HG03135 (cell line): ENCODE measurements at regions not wholly inside any gene's neighbourhood (a gene's known extent, or its start where the extent isn't known, plus 50 kb on each side); places are given as distances from the start of the nearest gene placed in this dataset.
"Not testable (repeated sequence)": the region's sequence is repeated elsewhere in the genome, so short reads cannot be mapped to it uniquely, and the experiment has no call there.

Experiments
- ATAC-seq: cut with Tn5 transposase; IDR thresholded peaks from one replicate; pipeline ENCODE4 v1.9.1; 2021; ENCODE audit warnings: mild to moderate bottlenecking, moderate library complexity; ENCODE audit not compliant: unreplicated experiment

DNA sequence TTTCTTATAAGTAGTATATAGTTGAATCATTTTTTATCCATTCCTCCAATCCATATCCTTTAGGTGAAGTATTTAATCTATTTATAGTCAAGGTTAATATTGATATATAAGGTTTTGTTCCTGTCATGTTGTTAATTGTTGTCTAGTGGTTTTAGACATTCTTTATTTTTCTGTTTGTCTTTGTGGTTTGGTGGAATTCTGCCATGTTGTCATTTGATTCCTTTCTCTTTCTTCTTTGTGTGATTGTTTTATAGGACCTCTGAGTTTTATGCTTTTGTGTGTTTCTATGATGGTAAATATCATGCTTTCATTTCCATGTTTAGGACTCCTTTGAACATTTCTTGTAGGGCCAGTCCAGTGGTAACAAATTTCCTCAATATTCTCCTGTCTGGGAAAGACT lies 450.3 kb upstream of the BTBD3 start:
- no peak for ATAC-seq

GRCh38 chr20:11468880-11469279 lies 448.8 kb upstream of the BTBD3 start:
- ATAC-seq: no peak

GRCh38 chr20:11469795-11470435 lies 447.8 kb upstream of the BTBD3 start:
- ATAC-seq: no peak

DNA sequence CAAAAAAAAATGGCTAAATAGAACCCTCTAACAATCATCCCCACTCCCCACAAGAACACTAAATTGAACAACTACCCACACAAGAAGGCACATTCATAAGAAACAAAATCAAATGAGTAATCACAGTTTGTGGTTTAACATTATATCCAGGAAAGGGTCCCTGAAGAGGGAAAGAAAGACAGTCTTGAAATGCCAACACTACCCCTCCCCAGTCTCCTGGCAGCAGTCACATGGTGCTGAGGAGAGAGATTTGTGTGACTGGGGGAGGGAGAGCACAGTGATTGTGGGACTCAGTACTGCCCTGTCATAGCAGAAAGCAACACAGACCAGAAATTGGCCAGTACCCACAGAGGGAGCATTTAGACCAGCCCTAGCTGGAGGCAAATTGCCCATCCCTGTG lies 443.7 kb upstream of the BTBD3 start:
- no peak for ATAC-seq

DNA sequence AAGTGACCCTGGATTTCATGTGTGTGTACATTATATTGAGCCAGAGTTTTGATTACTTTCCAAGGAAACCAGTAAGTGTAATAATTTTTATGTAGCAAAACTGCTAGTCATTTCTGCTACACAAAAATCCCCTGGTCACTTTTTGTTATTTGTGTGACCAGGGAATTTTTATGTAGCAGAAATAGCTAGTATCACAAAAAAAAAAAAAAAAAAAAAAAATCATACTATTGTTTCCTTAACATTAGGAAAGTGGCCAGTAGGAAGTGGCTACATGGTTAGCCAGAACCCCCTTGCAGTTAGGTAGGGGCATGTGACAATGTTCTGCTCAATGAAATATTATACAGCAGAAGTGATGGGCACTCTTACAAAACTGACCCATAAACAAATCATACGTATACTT lies 434.0 kb upstream of the BTBD3 start:
- no peak for ATAC-seq

- no peak for ATAC-seq
These were observed 433.2 kb upstream of the BTBD3 start for GRCh38 chr20:11484479-11484878.

DNA sequence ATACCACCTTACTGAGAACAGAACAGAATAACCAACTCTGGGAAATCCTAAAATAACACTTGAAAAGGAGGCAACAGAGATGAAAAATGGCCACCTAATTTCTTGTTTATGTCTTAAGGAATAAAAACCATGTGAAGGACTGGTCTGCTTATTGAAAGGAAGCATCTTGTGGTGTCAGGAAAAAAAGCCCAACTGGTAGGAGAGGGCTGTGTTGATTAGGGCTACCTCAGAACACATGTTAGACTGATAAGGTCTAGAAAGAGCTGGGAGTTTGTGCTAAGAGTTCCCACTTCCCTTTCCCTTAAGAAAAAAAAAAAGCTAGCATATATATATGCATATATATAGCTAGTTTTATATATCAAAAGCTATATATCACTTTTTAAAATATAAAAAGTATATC lies 425.3 kb upstream of the BTBD3 start:
- ATAC-seq: no peak

GRCh38 chr20:11492846-11493245 lies 424.8 kb upstream of the BTBD3 start:
- no peak for ATAC-seq

DNA sequence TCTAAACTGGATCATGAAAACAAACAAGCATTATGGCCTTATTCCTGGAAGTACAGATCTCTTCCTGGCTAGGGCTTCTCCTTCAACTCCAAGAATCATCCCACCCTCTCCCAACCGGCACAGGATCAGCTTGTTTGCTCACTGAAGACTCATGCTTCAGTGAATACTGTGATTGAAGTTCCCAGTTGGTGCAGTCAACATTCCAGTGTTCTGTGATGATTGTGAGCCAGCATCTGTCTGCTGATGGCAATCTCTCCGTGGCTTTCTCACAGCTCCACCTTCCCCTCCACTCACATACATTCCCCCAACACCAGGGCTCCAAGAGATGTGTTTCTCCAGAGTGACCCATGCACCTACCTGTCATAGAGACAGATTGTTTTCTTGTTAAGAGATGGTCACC lies 421.3 kb upstream of the BTBD3 start:
- no peak for ATAC-seq

GRCh38 chr20:11497545-11497944 lies 420.1 kb upstream of the BTBD3 start:
- ATAC-seq: no peak

DNA sequence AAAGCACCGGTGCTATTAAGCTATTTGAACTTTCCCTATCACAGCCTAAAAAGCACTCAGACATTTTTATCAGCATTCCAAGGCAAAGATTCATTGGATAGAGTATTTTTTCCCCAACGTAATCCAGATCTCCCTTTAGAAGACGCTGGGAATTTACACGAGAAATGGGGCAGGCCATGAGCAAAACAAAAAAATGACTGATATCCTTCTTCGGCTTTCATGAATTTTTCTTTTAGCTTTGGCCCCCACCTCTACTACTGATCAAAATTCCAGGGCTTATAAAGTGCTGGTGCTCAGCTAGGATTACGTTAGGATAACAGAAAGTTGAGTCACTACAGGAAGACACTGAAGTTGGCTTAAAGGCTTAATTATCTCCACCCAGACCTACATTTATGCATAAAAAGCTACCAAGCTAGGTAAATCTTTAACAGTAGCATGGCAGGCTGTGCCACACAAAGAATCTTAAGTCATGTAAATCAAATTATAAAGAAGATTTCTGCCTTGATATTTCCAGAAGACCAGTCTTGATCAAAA lies 418.5 kb upstream of the BTBD3 start:
- no peak for ATAC-seq

DNA sequence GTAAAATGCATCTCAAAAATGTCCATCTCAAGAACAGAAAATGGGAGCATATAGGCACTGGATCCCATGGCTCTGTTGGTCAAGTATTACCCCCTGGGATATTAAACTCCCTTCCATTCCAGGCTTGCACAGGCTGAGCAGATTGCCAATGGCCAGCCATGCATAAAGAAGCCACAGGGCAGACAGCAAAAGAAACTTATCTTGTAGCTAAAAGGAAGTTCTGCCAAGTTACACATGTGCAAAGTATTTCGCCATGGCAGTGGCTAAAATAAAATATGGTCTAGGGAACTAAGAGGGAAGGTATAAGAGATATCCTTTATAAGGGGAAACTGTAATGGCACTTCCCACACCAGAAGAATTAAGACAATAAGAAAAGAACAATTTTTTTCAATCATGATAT lies 415.6 kb upstream of the BTBD3 start:
- no peak for ATAC-seq

GRCh38 chr20:11502671-11503070 lies 415.0 kb upstream of the BTBD3 start:
- ATAC-seq: no peak

GRCh38 chr20:11509776-11510175 lies 407.9 kb upstream of the BTBD3 start:
- ATAC-seq: no peak

GRCh38 chr20:11511821-11512220 lies 405.9 kb upstream of the BTBD3 start:
- ATAC-seq: no peak

DNA sequence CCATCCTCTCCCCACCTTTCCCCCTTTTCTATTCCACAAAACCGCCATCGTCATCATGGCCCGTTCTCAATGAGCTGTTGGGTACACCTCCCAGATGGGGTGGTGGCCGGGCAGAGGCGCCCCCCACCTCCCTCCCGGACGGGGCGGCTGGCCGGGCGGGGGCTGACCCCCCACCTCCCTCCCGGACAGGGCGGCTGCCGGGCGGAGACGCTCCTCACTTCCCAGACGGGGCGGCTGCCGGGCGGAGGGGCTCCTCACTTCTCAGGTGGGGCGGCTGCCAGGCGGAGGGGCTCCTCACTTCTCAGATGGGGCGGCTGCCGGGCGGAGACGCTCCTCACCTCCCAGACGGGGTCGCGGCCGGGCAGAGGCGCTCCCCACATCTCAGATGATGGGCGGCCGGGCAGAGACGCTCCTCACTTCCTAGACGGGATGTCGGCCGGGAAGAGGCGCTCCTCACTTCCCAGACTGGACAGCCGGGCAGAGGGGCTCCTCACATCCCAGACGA lies 404.4 kb upstream of the BTBD3 start:
- ATAC-seq: not testable (repeated sequence)

DNA sequence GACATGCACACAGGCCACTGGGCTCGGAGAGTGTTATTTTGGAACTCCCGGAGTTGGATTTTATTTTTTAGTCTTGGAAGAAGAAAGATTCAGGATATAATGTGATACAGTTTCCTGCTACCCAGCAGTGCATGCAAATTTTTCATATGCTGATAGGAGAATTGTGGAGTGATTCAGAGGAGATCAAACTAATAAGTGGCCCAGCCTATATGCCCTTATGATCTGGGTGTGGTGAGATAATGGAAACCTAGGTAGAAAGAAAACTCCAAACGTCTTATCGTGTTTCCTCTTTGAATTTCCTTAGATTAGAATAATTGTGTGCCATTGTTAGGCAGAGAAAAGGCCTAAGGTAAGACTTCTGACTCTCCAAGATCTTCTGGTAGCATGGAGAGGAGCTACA lies 401.2 kb upstream of the BTBD3 start:
- no peak for ATAC-seq

GRCh38 chr20:11520596-11520995 lies 397.1 kb upstream of the BTBD3 start:
- ATAC-seq: no peak

DNA sequence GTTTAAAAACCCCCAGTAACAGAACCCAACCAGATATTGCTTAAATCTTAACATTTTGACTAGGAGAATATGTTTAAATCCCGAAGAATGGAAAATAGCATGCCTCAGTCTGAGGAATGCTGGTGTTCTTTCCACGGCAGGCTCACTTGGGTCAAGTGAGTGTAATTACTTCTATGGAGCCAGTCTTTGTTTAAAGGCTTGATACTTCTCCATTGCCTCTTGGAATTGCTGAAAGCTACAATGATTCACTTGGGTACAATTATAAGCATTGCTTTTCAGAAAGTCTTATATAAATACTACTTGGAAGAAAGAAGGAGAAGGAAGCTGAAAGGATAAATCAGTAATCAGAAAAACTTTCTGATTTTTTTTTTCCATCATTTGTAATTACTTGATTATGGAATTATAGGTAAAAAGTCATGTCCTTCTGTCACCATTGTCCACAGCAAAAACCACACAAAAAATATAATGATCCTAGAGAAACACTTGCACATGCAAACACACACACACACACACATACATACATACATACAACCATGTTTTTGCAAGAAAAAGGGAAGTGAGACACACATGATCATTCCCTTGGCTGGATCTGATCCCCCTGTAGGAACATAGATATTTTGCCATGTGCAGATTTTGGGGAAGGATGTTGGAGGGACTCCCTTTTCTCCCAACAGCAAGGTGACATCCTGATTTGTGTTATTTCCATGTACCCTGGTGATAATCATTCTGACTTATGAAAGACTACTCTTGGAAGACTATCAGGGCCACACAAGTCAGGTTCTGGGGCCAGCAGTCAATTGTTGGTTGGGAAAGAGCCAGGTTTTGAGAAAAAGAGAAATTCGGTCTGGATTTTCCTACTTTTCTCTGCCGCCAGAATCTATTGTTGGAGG lies 396.0 kb upstream of the BTBD3 start:
- ATAC-seq: no peak

DNA sequence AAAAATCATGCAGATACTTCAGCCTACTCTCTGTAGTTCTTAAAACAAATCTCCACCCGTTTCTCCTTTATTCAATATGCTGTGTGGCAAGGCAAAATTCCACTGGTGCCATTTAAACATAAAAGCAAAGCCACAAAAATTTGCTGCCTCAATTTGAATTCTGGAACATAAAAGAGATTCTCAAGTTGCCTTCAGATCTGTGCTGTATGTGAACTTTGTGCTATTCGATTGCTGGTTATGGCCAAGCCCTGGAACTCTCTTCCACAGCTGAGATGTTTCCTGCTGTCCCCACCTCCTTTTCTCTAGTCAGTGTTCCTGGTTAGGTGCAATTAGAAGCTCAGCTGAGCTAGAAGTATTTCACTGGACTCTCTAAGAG lies 395.3 kb upstream of the BTBD3 start:
- no peak for ATAC-seq

DNA sequence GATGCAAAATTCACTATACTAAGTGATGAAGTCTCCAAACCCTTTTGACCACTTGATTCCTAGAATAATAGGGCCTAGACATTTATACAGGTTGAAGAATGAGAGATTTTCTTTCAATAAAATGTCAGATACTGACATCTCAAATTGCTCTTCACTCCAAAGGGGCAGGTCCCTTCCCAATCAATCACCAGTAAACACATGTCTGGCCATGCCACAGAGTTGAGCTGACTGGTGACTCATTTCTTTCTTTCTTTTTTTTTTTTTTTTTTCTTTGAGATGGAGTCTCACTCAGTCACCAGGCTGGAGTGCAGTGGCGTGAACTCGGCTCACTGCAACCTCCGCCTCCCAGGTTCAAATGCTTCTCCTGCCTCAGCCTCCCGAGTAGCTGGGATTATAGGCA lies 388.6 kb upstream of the BTBD3 start:
- ATAC-seq: no peak

- ATAC-seq: no peak
These were observed 380.7 kb upstream of the BTBD3 start for GRCh38 chr20:11537032-11537431.
